PC-3 (cell line): ENCODE measurements at regions not wholly inside any gene's neighbourhood (a gene's known extent, or its start where the extent isn't known, plus 50 kb on each side); places are given as distances from the start of the nearest gene placed in this dataset.

Experiments used
- ATAC-seq: fragments of 200-7000 bp; cut with Tn5 transposase; 2 replicates; pipeline ENCODE4 v1.9.1; 2020; ENCODE audit warnings: mild to moderate bottlenecking, moderate library complexity
- BruUV-seq: library from RNA; stranded (reverse); fragments of 400-500 nt; replicated peaks from 2 replicates; lab custom pipeline; 2021; lab: Mats Ljungman, UMichigan
- CTCF ChIA-PET: fragments of 300-600 bp; sonication (Branson Sonifier 250); formaldehyde crosslinking; loops from one replicate; lab custom pipeline; 2022; ENCODE audit warnings: antibody characterized with exemption; lab: Charles Lee
- POLR2A ChIA-PET: fragments of 300-600 bp; sonication (Branson Sonifier 250); formaldehyde crosslinking; loops from one replicate; lab custom pipeline; 2022; ENCODE audit warnings: antibody characterized with exemption; ENCODE audit not compliant: unreplicated experiment; lab: Charles Lee
- DNase-seq: peaks from one replicate; pipeline ENCODE4 v3.0.0-alpha.2; 2015
- H2AFZ ChIP-seq: fragments of 300-600 bp; sonication (generic); 2 replicates; pipeline ENCODE4 v1.6.0; 2016; ENCODE audit warnings: antibody characterized with exemption, low read length
- H3F3A ChIP-seq: fragments of 300-600 bp; sonication (generic); one replicate; pipeline ENCODE4 v1.6.0; 2017; ENCODE audit warnings: antibody characterized with exemption, low read length, control low read depth, mild to moderate bottlenecking; ENCODE audit not compliant: unreplicated experiment
- H3K27ac ChIP-seq: fragments of 300-600 bp; sonication (generic); 2 replicates; pipeline ENCODE4 v1.5.1; 2016; ENCODE audit warnings: mild to moderate bottlenecking, low read length
- H3K27me3 ChIP-seq: fragments of 300-600 bp; sonication (generic); 2 replicates; pipeline ENCODE4 v1.6.1; 2016; ENCODE audit warnings: low read length, mixed read lengths
- H3K36me3 ChIP-seq: fragments of 300-600 bp; sonication (generic); 2 replicates; pipeline ENCODE4 v1.6.1; 2016; ENCODE audit warnings: low read depth, mixed run types, low read length, mixed read lengths
- H3K4me1 ChIP-seq: fragments of 300-600 bp; sonication (generic); 2 replicates; pipeline ENCODE4 v1.5.1; 2016; ENCODE audit warnings: low read length; ENCODE audit not compliant: insufficient read depth
- H3K4me2 ChIP-seq: fragments of 300-600 bp; sonication (generic); 2 replicates; pipeline ENCODE4 v1.6.0; 2016; ENCODE audit warnings: low read length
- H3K4me3 ChIP-seq: fragments of 300-600 bp; sonication (generic); 2 replicates; pipeline ENCODE4 v1.5.1; 2016; ENCODE audit warnings: mild to moderate bottlenecking, low read length, mixed read lengths
- H3K79me2 ChIP-seq: fragments of 300-600 bp; sonication (generic); 2 replicates; pipeline ENCODE4 v1.6.1; 2017; ENCODE audit warnings: low read length, mixed read lengths
- H3K9ac ChIP-seq: fragments of 300-600 bp; sonication (generic); 2 replicates; pipeline ENCODE4 v1.6.0; 2016; ENCODE audit warnings: mild to moderate bottlenecking, low read length
- H3K9me2 ChIP-seq: fragments of 300-600 bp; sonication (generic); replicated peaks from 2 replicates; pipeline ENCODE4 v1.6.1; 2016; ENCODE audit warnings: mixed run types, low read length, mixed read lengths
- H3K9me3 ChIP-seq: fragments of 300-600 bp; sonication (generic); 2 replicates; pipeline ENCODE4 v1.6.1; 2016; ENCODE audit warnings: low read length, mixed read lengths
- H4K20me1 ChIP-seq: fragments of 300-600 bp; sonication (generic); 2 replicates; pipeline ENCODE4 v1.6.1; 2016; ENCODE audit warnings: low read length, mixed read lengths
- CTCF ChIP-seq: fragments of 300-600 bp; sonication (generic); conservative IDR thresholded peaks from 2 replicates; pipeline ENCODE4 v1.5.1; 2017; ENCODE audit warnings: antibody characterized with exemption, low read depth, mild to moderate bottlenecking, low read length
- EZH2 ChIP-seq: fragments of 300-600 bp; sonication (generic); IDR thresholded peaks from one replicate; pipeline ENCODE4 v1.6.1; 2017; ENCODE audit warnings: antibody characterized with exemption, mild to moderate bottlenecking, low read length; ENCODE audit not compliant: unreplicated experiment
- EZH2phosphoT487 ChIP-seq: fragments of 300-600 bp; sonication (generic); IDR thresholded peaks from 2 replicates; pipeline ENCODE4 v1.6.1; 2018; ENCODE audit warnings: mild to moderate bottlenecking, antibody characterized with exemption, low read length, borderline replicate concordance
- intact Hi-C: fragments of 100-400 bp; cut with micrococcal nuclease; formaldehyde crosslinking; loops from 2 replicates; pipeline ENCODE4 v1.9.0; 2023

GRCh38 chr15:94743668-94744067 is 512.3 kb downstream of the MCTP2 start:
- Histone ChIP-seq H3F3A (no peaks in the 10 kb centered on the region), H3K9me2 (no peaks in the 10 kb centered on the region), H3K4me3 (no peak overlapping the region), H2AFZ (no peak overlapping the region), H3K9ac (no peak overlapping the region), H3K27ac (no peak overlapping the region), H3K79me2 (no peaks in the 10 kb centered on the region), H3K9me3 (no peaks in the 10 kb centered on the region), H3K36me3 (no peaks in the 10 kb centered on the region), H3K4me1 (no peaks in the 10 kb centered on the region), H4K20me1 (no peaks in the 10 kb centered on the region), H3K27me3 (peaks cover 22% of the 10 kb centered on the region), H3K4me2 (no peak overlapping the region)
- POLR2A ChIA-PET, result no interaction called here
- TF ChIP-seq EZH2phosphoT487, result no peak
- TF ChIP-seq EZH2, result no peak
- TF ChIP-seq CTCF, result no peak
- ATAC-seq (no peak), DNase-seq (no peak)
- no TSS peak for BruUV-seq
- intact Hi-C loops, result no loop called here
- CTCF ChIA-PET, result no interaction called here

GRCh38 chr15:94744080-94744793 is 512.9 kb downstream of the MCTP2 start:
- H3K27ac ChIP-seq, result no peak overlapping the region
- TF ChIP-seq CTCF (no peak), EZH2phosphoT487 (no peak), EZH2 (no peak)
- DNase-seq (no peak), ATAC-seq (no peak)
- no peaks in the 10 kb centered on the region for H3K79me2 ChIP-seq
- ChIA-PET POLR2A (no interaction called here), CTCF (no interaction called here)
- H3K9ac ChIP-seq, result no peak overlapping the region
- BruUV-seq, result no TSS peak
- H3K27me3 ChIP-seq, result peaks cover 19% of the 10 kb centered on the region
- no peaks in the 10 kb centered on the region for H3K9me3 ChIP-seq
- H2AFZ ChIP-seq, result no peak overlapping the region
- H3K4me2 ChIP-seq, result no peak overlapping the region
- no peaks in the 10 kb centered on the region for H3K36me3 ChIP-seq
- H3K9me2 ChIP-seq, result no peaks in the 10 kb centered on the region
- no peak overlapping the region for H3K4me3 ChIP-seq
- no peaks in the 10 kb centered on the region for H4K20me1 ChIP-seq
- no peaks in the 10 kb centered on the region for H3K4me1 ChIP-seq
- intact Hi-C loops, result no loop called here
- H3F3A ChIP-seq, result no peaks in the 10 kb centered on the region

GRCh38 chr15:94745371-94745770 is 514.0 kb downstream of the MCTP2 start:
- H3F3A ChIP-seq, result no peaks in the 10 kb centered on the region
- no peak overlapping the region for H3K4me2 ChIP-seq
- no TSS peak for BruUV-seq
- H3K9me2 ChIP-seq, result no peaks in the 10 kb centered on the region
- no peak overlapping the region for H3K4me3 ChIP-seq
- POLR2A ChIA-PET, result no interaction called here
- intact Hi-C loops, result no loop called here
- TF ChIP-seq EZH2 (no peak), CTCF (no peak), EZH2phosphoT487 (no peak)
- ATAC-seq (no peak), DNase-seq (no peak)
- H3K27ac ChIP-seq, result no peak overlapping the region
- no peaks in the 10 kb centered on the region for H3K9me3 ChIP-seq
- H3K4me1 ChIP-seq, result no peaks in the 10 kb centered on the region
- H3K79me2 ChIP-seq, result no peaks in the 10 kb centered on the region
- no peaks in the 10 kb centered on the region for H3K36me3 ChIP-seq
- H3K27me3 ChIP-seq, result peaks cover 22% of the 10 kb centered on the region
- CTCF ChIA-PET, result no interaction called here
- H3K9ac ChIP-seq, result no peak overlapping the region
- no peak overlapping the region for H2AFZ ChIP-seq
- no peaks in the 10 kb centered on the region for H4K20me1 ChIP-seq
